GM12878 (cell line): ENCODE measurements at regions not wholly inside any gene's neighbourhood (a gene's known extent, or its start where the extent isn't known, plus 50 kb on each side); places are given as distances from the start of the nearest gene placed in this dataset.

Experiments used
- ATAC-seq: fragments of 200-7000 bp; cut with Tn5 transposase; 3 replicates; pipeline ENCODE4 v1.9.1; 2020; ENCODE audit warnings: mild to moderate bottlenecking, moderate library complexity
- BruUV-seq: library from RNA; stranded (reverse); fragments of 400-500 nt; replicated peaks from 2 replicates; lab custom pipeline; 2021; lab: Mats Ljungman, UMichigan
- CTCF ChIA-PET: fragments of 300-600 bp; sonication (Branson Sonifier 250); formaldehyde crosslinking; extraction: SDS; loops from one replicate; lab custom pipeline; 2021; ENCODE audit warnings: inconsistent platforms; lab: Yijun Ruan, JAX
- POLR2A ChIA-PET: fragments of 350-600 bp; formaldehyde crosslinking; extraction: SDS; loops from one replicate; lab custom pipeline; 2021; ENCODE audit warnings: inconsistent platforms; lab: Charles Lee
- RAD21 ChIA-PET: fragments of 300-600 bp; sonication (Branson Sonifier 250); formaldehyde crosslinking; loops from one replicate; lab custom pipeline; 2023; ENCODE audit warnings: antibody characterized with exemption; ENCODE audit not compliant: unreplicated experiment; lab: Charles Lee
- SMC1A ChIA-PET: fragments of 300-600 bp; sonication (Branson Sonifier 250); formaldehyde crosslinking; loops from one replicate; lab custom pipeline; 2023; ENCODE audit not compliant: unreplicated experiment, uncharacterized antibody; lab: Charles Lee
- DNase-seq: peaks from one replicate; pipeline ENCODE4 v3.0.0-alpha.2; 2011; ENCODE audit warnings: low read depth, low spot score
- FAIRE-seq: peaks from 3 replicates; lab custom pipeline; 2011; peaks lifted over from hg19 to GRCh38; lab: Jason Lieb, UNC
- H2AFZ ChIP-seq: 2 replicates; pipeline ENCODE4 v1.6.0; 2011; ENCODE audit warnings: low read depth, low read length, control low read depth; ENCODE audit not compliant: control insufficient read depth
- H3K27ac ChIP-seq: 2 replicates; pipeline ENCODE4 v1.5.1; 2011; ENCODE audit warnings: control low read depth; ENCODE audit not compliant: control insufficient read depth, insufficient read depth
- H3K27me3 ChIP-seq, 2 experiments: replicated peaks in 1 of 2; 2 replicates each; pipeline versions ENCODE4 v1.6.0 to v1.6.1; 2011; ENCODE audit warnings: low read length in 1 of 2; ENCODE audit not compliant: control insufficient read depth in 2 of 2, insufficient read depth in 2 of 2
- H3K36me3 ChIP-seq, 2 experiments: 2 replicates each; pipeline ENCODE4 v1.5.1; 2011; ENCODE audit warnings: low read length in 1 of 2; ENCODE audit not compliant: control insufficient read depth in 2 of 2, insufficient read depth in 2 of 2
- H3K4me1 ChIP-seq: 2 replicates; pipeline ENCODE4 v1.6.1; 2011; ENCODE audit warnings: mild to moderate bottlenecking, low read length, moderate library complexity, mixed read lengths; ENCODE audit not compliant: control insufficient read depth, insufficient read depth
- H3K4me2 ChIP-seq: 2 replicates; pipeline ENCODE4 v1.6.0; 2011; ENCODE audit warnings: control low read depth; ENCODE audit not compliant: control insufficient read depth, insufficient read depth
- H3K4me3 ChIP-seq: fragments of 200-600 bp; sonication (generic); 2 replicates; pipeline ENCODE4 v1.5.1; 2016
- H3K79me2 ChIP-seq: 2 replicates; pipeline ENCODE4 v1.6.0; 2011; ENCODE audit warnings: low read length; ENCODE audit not compliant: control insufficient read depth, insufficient read depth
- H3K9ac ChIP-seq: 2 replicates; pipeline ENCODE4 v1.8.0; 2011; ENCODE audit warnings: low read length, control low read depth, mixed read lengths; ENCODE audit not compliant: control insufficient read depth, insufficient read depth
- H3K9me3 ChIP-seq: replicated peaks from 3 replicates; pipeline ENCODE4 v1.5.1; 2011; ENCODE audit warnings: mild to moderate bottlenecking, low read length; ENCODE audit not compliant: control insufficient read depth, insufficient read depth
- H4K20me1 ChIP-seq: 2 replicates; pipeline ENCODE4 v1.6.0; 2011; ENCODE audit not compliant: control insufficient read depth, insufficient read depth
- ATF7 ChIP-seq: fragments of 450-650 bp; IDR thresholded peaks from 2 replicates; pipeline ENCODE4 v1.6.1; 2016; ENCODE audit warnings: low read depth, mild to moderate bottlenecking
- E4F1 ChIP-seq: fragments of 450-650 bp; IDR thresholded peaks from 2 replicates; pipeline ENCODE4 v1.6.1; 2018; ENCODE audit warnings: borderline replicate concordance, mild to moderate bottlenecking; ENCODE audit not compliant: partially characterized antibody
- FOXK2 ChIP-seq: fragments of 450-650 bp; IDR thresholded peaks from 2 replicates; pipeline ENCODE4 v1.6.1; 2017; ENCODE audit warnings: mild to moderate bottlenecking, moderate library complexity
- IKZF1 ChIP-seq: fragments of 450-650 bp; conservative IDR thresholded peaks from 2 replicates; pipeline ENCODE4 v1.6.1; 2017; ENCODE audit warnings: antibody characterized with exemption, mild to moderate bottlenecking
- MYB ChIP-seq: fragments of 150-350 bp; IDR thresholded peaks from 2 replicates; pipeline ENCODE4 v1.6.1; 2014; ENCODE audit warnings: mild to moderate bottlenecking, low read depth, low read length, borderline replicate concordance
- NFYB ChIP-seq: IDR thresholded peaks from 2 replicates; pipeline ENCODE4 v1.6.1; 2011; ENCODE audit warnings: low read depth, mild to moderate bottlenecking, low read length, improper control_type of control experiment, moderate library complexity; ENCODE audit not compliant: insufficient read depth
- PKNOX1 ChIP-seq: fragments of 450-650 bp; IDR thresholded peaks from 2 replicates; pipeline ENCODE4 v1.6.1; 2016; ENCODE audit warnings: mild to moderate bottlenecking
- POLR2A ChIP-seq: IDR thresholded peaks from 2 replicates; pipeline ENCODE4 v1.6.1; 2011; ENCODE audit warnings: low read depth, mild to moderate bottlenecking, low read length
- SIN3A ChIP-seq: IDR thresholded peaks from 2 replicates; pipeline ENCODE4 v1.6.1; 2012; ENCODE audit warnings: low read depth, low read length, improper control_type of control experiment
- WRNIP1 ChIP-seq: IDR thresholded peaks from 2 replicates; pipeline ENCODE4 v1.6.1; 2011; ENCODE audit warnings: low read depth, low read length, improper control_type of control experiment, borderline replicate concordance
- ZNF687 ChIP-seq: fragments of 450-650 bp; IDR thresholded peaks from 2 replicates; pipeline ENCODE4 v1.6.1; 2017; ENCODE audit warnings: mild to moderate bottlenecking, moderate library complexity
- WGBS: methylation state at CpG from one replicate; pipeline ENCODE4 v1.1.6; 2016; ENCODE audit warnings: low lambda C conversion rate; ENCODE audit not compliant: insufficient replicate concordance, insufficient coverage; ENCODE audit errors: missing lambda C conversion rate; 5-methylcytosine and 5-hydroxymethylcytosine counted together
- in situ Hi-C: fragments of 300-500 bp; cut with MboI; formaldehyde crosslinking; loops from 9 replicates; pipeline ENCODE4 v1.14.3; 2018; ENCODE audit warnings: mixed read lengths
- intact Hi-C: fragments of 100-400 bp; cut with micrococcal nuclease; formaldehyde crosslinking; loops from one replicate; pipeline ENCODE4 v1.14.2; 2022; ENCODE audit not compliant: unreplicated experiment

GRCh38 chrX:42089031-42089430, 165.7 kb upstream of the CASK start:
- ATAC-seq: no peak
- Histone ChIP-seq H3K4me2 (no peak overlapping the region), H3K27ac (no peak overlapping the region), H3K9ac (no peak overlapping the region), H3K79me2 (no peaks in the 10 kb centered on the region), H3K27me3 (no peaks in the 10 kb centered on the region)
- RAD21 ChIA-PET: no interaction called here
- intact Hi-C loops: no loop called here
- in situ Hi-C loops: no loop called here
- no peak for TF ChIP-seq SIN3A
- TF ChIP-seq, all 136 proteins: peak for 0
- FAIRE-seq (no peak), DNase-seq (no peak)
- 61% methylated on average over 5 of the region's 5 CpGs for WGBS
- Histone ChIP-seq H3K36me3 (no peaks in the 10 kb centered on the region), H3K4me3 (no peak overlapping the region), H2AFZ (no peak overlapping the region), H3K4me1 (no peaks in the 10 kb centered on the region), H4K20me1 (no peaks in the 10 kb centered on the region), H3K9me3 (no peaks in the 10 kb centered on the region; the same call in 2 of the 3 replicates)
- no TSS peak for BruUV-seq
- ChIA-PET CTCF (interaction anchor here (1.6 kb wide), 1 partner anchor 14 kb away, joined by 3 read pairs; no protein-coding TSS in a partner anchor), POLR2A (interaction anchor here (0.8 kb wide), 1 partner anchor 304 kb away, joined by 3 read pairs; no protein-coding TSS in a partner anchor), SMC1A (no interaction called here)

GRCh38 chrX:42087960-42088359, 164.6 kb upstream of the CASK start:
- POLR2A ChIA-PET: no interaction called here
- Histone ChIP-seq H3K9ac (no peak overlapping the region), H2AFZ (no peak overlapping the region), H4K20me1 (no peaks in the 10 kb centered on the region), H3K36me3 (no peaks in the 10 kb centered on the region), H3K27ac (no peak overlapping the region), H3K4me1 (no peaks in the 10 kb centered on the region), H3K27me3 (no peaks in the 10 kb centered on the region), H3K4me3 (no peak overlapping the region), H3K79me2 (no peaks in the 10 kb centered on the region), H3K9me3 (no peaks in the 10 kb centered on the region; the same call in 2 of the 3 replicates), H3K4me2 (no peak overlapping the region)
- FAIRE-seq (no peak), ATAC-seq (no peak), DNase-seq (no peak)
- SMC1A ChIA-PET: interaction anchor here (1.1 kb wide), 1 partner anchor 22 kb away, joined by 3 read pairs; no protein-coding TSS in a partner anchor
- CTCF ChIA-PET: no interaction called here
- intact Hi-C loops (no loop called here), in situ Hi-C loops (no loop called here)
- RAD21 ChIA-PET: no interaction called here
- BruUV-seq: no TSS peak
- TF ChIP-seq POLR2A: no peak
- no peak for TF ChIP-seq PKNOX1
- no peak for TF ChIP-seq ZNF687
- TF ChIP-seq NFYB: no peak
- no peak for TF ChIP-seq ATF7
- TF ChIP-seq E4F1: no peak
- TF ChIP-seq IKZF1: no peak
- TF ChIP-seq FOXK2: no peak
- TF ChIP-seq MYB: no peak
- TF ChIP-seq WRNIP1: no peak
